ENCODE measurements at regions not wholly inside any gene's neighbourhood (a gene's known extent, or its start where the extent isn't known, plus 50 kb on each side); places are given as distances from the start of the nearest gene placed in this dataset.

GRCh38 chr1:87230501-87230900, 98.2 kb upstream of the LMO4 start:
- H3K27ac Mint-ChIP-seq: no peak overlapping the region
- no peak for DNase-seq (ENCODE audit: low spot score in 2 of 2, unreplicated experiment in 2 of 2)
- TF ChIP-seq CTCF (IDR thresholded peaks at IDR 0.05; ENCODE audit: unreplicated experiment): no peak
- H3K4me3 Mint-ChIP-seq: no peak overlapping the region
- H3K4me1 Mint-ChIP-seq: peaks cover 11% of the 10 kb centered on the region
- H3K27me3 Mint-ChIP-seq (ENCODE audit: low read depth): peaks cover 12% of the 10 kb centered on the region
- H3K36me3 Mint-ChIP-seq: no peaks in the 10 kb centered on the region
- no peaks in the 10 kb centered on the region for H3K9me3 Mint-ChIP-seq

- H3K9me3 Mint-ChIP-seq: no peaks in the 10 kb centered on the region
- H3K4me3 Mint-ChIP-seq: no peak overlapping the region
- no peak for TF ChIP-seq CTCF (IDR thresholded peaks at IDR 0.05; ENCODE audit: unreplicated experiment)
- H3K27ac Mint-ChIP-seq: no peak overlapping the region
- peaks cover 2% of the 10 kb centered on the region for H3K4me1 Mint-ChIP-seq
- H3K27me3 Mint-ChIP-seq (ENCODE audit: low read depth): peaks cover 12% of the 10 kb centered on the region
- no peaks in the 10 kb centered on the region for H3K36me3 Mint-ChIP-seq
- no peak for DNase-seq (ENCODE audit: low spot score in 2 of 2, unreplicated experiment in 2 of 2)
These were observed 96.8 kb upstream of the LMO4 start for GRCh38 chr1:87231703-87232367.

DNA sequence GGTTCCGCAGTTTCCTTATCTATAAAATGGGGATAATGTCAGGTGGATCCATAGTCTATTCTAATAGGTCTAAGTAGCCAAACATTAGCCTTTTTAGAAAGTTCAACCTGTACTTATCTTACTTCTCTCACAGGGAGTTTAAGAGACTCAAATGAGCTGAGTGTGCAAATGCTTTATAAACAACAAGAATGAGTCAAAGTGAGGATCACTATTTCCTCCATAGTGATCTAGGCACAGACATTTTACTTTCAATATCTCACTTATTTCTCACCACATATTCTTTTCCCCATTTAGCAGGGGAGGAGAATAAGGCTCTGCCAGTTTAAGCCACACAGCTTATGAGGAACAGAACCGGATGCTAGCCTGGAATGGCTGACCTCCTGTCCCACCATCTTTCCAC, 92.1 kb upstream of the LMO4 start:
- no peak for TF ChIP-seq CTCF (IDR thresholded peaks at IDR 0.05; ENCODE audit: unreplicated experiment)
- no peak for DNase-seq (ENCODE audit: low spot score in 2 of 2, unreplicated experiment in 2 of 2)

GRCh38 chr1:87239997-87240605, 88.6 kb upstream of the LMO4 start:
- no peaks in the 10 kb centered on the region for H3K9me3 Mint-ChIP-seq
- no peak for TF ChIP-seq CTCF (IDR thresholded peaks at IDR 0.05; ENCODE audit: unreplicated experiment)
- no peaks in the 10 kb centered on the region for H3K36me3 Mint-ChIP-seq
- DNase-seq (ENCODE audit: low spot score in 2 of 2, unreplicated experiment in 2 of 2): no peak
- peaks cover 3% of the 10 kb centered on the region for H3K27me3 Mint-ChIP-seq (ENCODE audit: low read depth)
- H3K27ac Mint-ChIP-seq: no peak overlapping the region
- no peak overlapping the region for H3K4me3 Mint-ChIP-seq
- no peaks in the 10 kb centered on the region for H3K4me1 Mint-ChIP-seq

More for the DNA sequence above, 92.1 kb upstream of the LMO4 start:
- no peaks in the 10 kb centered on the region for H3K9me3 Mint-ChIP-seq
- H3K27ac Mint-ChIP-seq: no peak overlapping the region
- no peaks in the 10 kb centered on the region for H3K4me1 Mint-ChIP-seq
- H3K27me3 Mint-ChIP-seq (ENCODE audit: low read depth): peaks cover 12% of the 10 kb centered on the region
- no peaks in the 10 kb centered on the region for H3K36me3 Mint-ChIP-seq
- H3K4me3 Mint-ChIP-seq: no peak overlapping the region

- TF ChIP-seq CTCF (IDR thresholded peaks at IDR 0.05; ENCODE audit: unreplicated experiment): no peak
- DNase-seq (ENCODE audit: low spot score in 2 of 2, unreplicated experiment in 2 of 2): no peak
- Mint-ChIP-seq H3K36me3 (no peaks in the 10 kb centered on the region), H3K27me3 (ENCODE audit: low read depth) (no peaks in the 10 kb centered on the region), H3K4me1 (no peaks in the 10 kb centered on the region), H3K4me3 (no peak overlapping the region), H3K27ac (no peak overlapping the region), H3K9me3 (no peaks in the 10 kb centered on the region)
These were observed 87.9 kb upstream of the LMO4 start for GRCh38 chr1:87240661-87241285.

Measured in mesothelial cell of epicardium (in vitro differentiated cells).